ENCODE measurements at regions not wholly inside any gene's neighbourhood (a gene's known extent, or its start where the extent isn't known, plus 50 kb on each side); places are given as distances from the start of the nearest gene placed in this dataset.

- TF ChIP-seq SPI1 (IDR thresholded peaks at IDR 0.05; ENCODE audit: low read depth, low read length) = no peak
- TF ChIP-seq POLR2AphosphoS5 (IDR thresholded peaks at IDR 0.05; ENCODE audit: low read depth, low read length) = no peak
- TF ChIP-seq PAX5 (IDR thresholded peaks at IDR 0.05; ENCODE audit: insufficient read depth, low read length, severe bottlenecking) = no peak
- TF ChIP-seq POLR2A (IDR thresholded peaks at IDR 0.05; ENCODE audit: low read depth, low read length) = no peak
- TF ChIP-seq TAF1 (IDR thresholded peaks at IDR 0.05; ENCODE audit: low read depth, low read length) = no peak
- no peak for TF ChIP-seq POU2F2 (IDR thresholded peaks at IDR 0.05; ENCODE audit: low read depth, low read length)
Observed at GRCh38 chr10:110358278-110358677, 53.6 kb upstream of the SMNDC1 start.

All from GM12891 (cell line).